GM12801 (cell line): ENCODE measurements at regions not wholly inside any gene's neighbourhood (a gene's known extent, or its start where the extent isn't known, plus 50 kb on each side); places are given as distances from the start of the nearest gene placed in this dataset.

Source experiments
- CTCF ChIP-seq: IDR thresholded peaks from one replicate; pipeline ENCODE4 v1.5.1; 2011; ENCODE audit warnings: control low read depth; ENCODE audit not compliant: insufficient read length; ENCODE audit errors: extremely low read depth

- TF ChIP-seq CTCF, result no peak
Observed at GRCh38 chr14:62497708-62498107, 547.5 kb downstream of the KCNH5 start.

GRCh38 chr14:62501021-62501750, 544.1 kb downstream of the KCNH5 start:
- no peak for TF ChIP-seq CTCF

- no peak for TF ChIP-seq CTCF
Observed at GRCh38 chr14:62505045-62505444, 540.2 kb downstream of the KCNH5 start.

- no peak for TF ChIP-seq CTCF
Observed at GRCh38 chr14:62528296-62528695, 517.0 kb downstream of the KCNH5 start.

GRCh38 chr14:62532181-62532580, 513.1 kb downstream of the KCNH5 start:
- TF ChIP-seq CTCF, result no peak

GRCh38 chr14:62546862-62547474, 498.3 kb downstream of the KCNH5 start:
- TF ChIP-seq CTCF, result no peak

GRCh38 chr14:62557416-62557815, 487.8 kb downstream of the KCNH5 start:
- no peak for TF ChIP-seq CTCF
